ENCODE measurements at regions not wholly inside any gene's neighbourhood (a gene's known extent, or its start where the extent isn't known, plus 50 kb on each side); places are given as distances from the start of the nearest gene placed in this dataset.
"Not testable (repeated sequence)": the region's sequence is repeated elsewhere in the genome, so short reads cannot be mapped to it uniquely, and the experiment has no call there.

DNA sequence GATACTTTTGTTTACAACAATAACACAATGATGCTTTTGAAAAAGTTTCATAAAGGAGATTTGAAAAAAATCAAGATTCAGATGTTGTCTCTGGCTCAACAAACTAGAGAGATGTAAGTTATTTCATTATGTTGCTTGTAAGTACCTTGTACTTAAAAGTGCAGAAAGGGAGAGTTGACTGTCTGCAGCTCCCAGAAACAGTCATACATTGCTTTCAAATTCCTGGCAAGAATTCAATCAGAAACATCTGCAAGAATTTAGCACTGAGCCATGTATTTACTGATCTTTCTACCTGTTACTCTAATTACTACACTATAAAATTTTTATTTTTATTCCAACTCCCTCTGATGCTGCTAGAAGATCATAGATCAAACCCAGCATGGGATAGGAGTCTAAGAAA, 1261.3 kb upstream of the SPRY2 start:
- DNase-seq, result no peak

GRCh38 chr13:81597101-81597500, 1256.2 kb upstream of the SPRY2 start:
- no peak for DNase-seq

DNA sequence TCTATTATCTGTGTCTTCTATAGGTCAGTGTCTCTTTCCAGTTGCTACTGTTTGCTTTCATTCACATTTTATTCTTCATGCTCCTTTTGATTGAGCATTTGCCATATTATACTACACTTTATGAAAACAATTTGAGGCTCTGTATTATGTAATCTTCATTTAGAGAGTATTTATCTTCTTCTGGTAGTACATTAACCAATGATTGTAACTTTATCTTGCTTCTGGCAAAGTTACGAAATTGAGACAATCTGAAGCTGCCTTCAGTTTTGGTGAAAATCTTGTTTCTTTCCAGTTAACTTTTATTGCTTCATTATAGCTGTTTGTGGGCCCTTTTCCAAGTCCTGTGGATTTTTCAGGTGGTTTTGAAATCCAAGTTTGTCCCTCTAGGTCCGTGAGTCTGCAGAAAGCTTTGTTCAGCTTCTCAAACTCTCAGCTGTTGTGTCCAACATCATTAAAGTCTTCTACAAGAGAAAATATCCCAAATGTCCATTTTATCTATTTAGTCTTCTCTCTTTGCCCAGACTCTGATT, 1255.4 kb upstream of the SPRY2 start:
- no peak for DNase-seq

DNA sequence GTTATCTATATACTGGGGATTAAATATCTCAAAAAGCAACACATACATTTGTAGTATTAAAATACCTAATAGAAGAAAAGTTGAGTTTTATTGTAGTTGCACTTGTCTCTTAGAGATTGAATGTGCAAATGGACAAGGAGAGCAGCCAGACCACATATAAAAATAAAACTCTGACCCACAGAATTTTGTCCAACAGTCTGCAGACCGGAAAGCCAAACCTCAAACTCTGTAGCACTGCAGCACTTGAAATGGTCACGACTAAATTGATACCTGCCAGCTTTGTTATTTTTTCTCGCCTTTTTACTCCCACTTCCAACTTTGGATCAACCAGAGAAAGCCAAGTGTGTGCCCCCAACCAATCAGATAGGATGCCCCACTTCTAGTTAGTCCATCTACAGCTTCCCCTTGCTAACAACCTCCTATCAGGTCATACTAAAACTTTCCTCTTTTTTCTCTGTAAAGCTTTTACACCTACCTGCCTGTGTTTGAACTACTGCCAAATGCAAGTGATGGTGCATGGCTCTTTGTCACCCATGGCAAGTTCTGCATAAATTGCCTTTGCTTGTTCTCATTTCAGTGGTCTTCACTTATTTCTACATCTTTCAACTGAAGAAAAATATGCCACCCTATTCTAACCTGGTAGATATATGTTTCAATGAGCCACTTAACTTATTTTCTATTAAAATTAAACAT, 1250.7 kb upstream of the SPRY2 start:
- no peak for DNase-seq

DNA sequence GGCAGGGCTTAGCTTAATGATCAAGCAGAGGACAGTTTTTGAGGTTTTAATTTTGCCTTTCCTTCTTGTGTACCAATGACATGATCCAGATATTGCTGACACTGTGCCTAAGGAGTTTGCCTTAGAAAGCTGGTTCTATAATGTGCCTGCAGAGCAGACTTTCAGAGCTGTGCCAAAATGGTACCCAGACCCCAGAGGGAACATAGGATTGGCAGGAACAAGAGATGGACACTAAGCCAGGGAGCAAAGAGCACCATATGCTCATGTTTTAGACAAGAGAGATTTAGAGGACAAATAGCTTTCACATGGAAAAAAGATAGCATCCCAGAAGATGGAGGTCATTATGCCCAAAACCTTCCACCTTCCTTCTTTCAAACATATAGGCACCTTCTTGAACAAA, 1241.5 kb upstream of the SPRY2 start:
- no peak for DNase-seq

- no peak for DNase-seq
Measured at GRCh38 chr13:81577601-81578195, 1236.8 kb upstream of the SPRY2 start.

DNA sequence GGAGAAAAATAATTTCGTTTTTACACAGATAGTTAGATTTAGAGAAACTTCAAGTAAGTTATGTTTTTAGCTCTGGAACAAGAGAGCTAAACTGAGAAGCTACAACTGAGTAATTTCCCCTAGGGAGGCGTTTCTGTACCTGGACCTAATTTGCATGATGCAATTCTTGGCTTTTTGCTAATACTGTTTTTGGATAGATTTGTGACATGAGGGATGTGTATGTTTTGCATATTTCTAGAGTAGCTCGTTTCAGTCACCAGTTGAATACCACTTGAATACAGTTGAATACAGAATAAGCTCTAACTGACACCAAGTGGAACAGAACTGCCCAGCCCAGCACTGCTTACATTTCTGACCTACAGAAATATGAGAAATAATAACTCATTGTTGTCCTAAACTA, 1227.9 kb upstream of the SPRY2 start:
- no peak for DNase-seq

- no peak for DNase-seq
Measured at GRCh38 chr13:81565849-81566248, 1224.9 kb upstream of the SPRY2 start.

DNA sequence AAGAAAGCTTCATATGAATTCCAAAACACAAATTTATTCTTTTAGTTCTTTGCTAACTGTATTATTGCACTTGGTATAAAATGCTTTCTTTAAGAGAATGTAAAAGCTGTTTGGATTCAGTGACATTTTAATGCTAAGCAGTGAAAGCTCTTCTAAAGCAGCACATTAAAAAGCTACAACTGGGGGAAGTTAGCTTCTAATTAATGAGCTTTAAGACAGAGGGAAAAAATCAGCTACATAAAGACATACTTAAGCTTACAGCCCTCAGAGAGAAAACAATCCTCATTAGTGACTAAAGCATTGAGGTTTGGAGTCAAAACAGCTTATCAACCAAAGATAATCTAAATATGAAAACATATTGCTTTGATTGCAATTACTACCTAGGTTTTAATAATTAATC, 1222.2 kb upstream of the SPRY2 start:
- no peak for DNase-seq

- no peak for DNase-seq
Measured at GRCh38 chr13:81562598-81562997, 1221.7 kb upstream of the SPRY2 start.

DNA sequence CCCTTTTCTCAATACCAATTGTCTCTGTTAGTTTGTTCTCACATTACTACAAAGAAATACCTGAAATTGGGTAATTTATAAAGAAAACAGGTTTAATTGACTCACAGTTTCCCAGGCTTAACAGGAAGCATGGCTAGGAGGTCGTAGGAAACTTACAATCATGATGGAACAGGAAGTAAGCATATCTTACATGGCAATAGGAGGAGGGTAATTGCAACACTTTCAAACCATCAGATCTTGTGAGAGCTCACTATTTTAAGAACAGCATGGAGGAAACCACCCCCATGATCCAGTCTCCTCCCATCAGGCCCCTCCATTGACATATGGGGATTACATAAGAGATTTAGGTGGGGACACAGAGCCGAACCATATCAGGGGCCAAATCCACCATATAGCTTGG, 1210.1 kb upstream of the SPRY2 start:
- no peak for DNase-seq

GRCh38 chr13:81546294-81546693, 1205.4 kb upstream of the SPRY2 start:
- DNase-seq, result not testable (repeated sequence)

GRCh38 chr13:81540777-81541176, 1199.9 kb upstream of the SPRY2 start:
- DNase-seq, result no peak

DNA sequence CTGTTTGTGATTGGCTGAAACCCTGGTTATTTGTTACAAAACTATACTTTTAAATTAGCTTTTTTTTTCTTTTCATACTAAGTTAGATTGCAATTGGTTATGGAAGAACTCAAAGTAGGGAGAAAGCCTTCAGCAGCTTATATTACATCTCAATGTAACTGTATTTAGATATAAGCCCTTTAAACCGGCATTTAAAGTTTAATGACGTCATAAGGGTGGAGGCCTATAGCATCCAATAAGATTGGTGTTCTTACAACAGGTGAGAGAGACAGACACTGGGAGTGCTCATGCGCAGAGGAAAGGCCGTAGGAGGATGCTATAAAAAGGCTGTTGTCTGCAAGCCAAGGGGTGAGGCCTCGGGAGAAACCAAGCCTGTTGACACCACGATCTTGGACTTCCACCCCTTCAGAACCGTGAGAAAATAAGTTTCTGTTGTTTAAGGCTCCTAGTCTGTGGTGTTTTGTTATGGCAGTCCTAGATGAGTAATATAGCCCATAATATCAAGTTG, 1198.8 kb upstream of the SPRY2 start:
- DNase-seq, result no peak

DNA sequence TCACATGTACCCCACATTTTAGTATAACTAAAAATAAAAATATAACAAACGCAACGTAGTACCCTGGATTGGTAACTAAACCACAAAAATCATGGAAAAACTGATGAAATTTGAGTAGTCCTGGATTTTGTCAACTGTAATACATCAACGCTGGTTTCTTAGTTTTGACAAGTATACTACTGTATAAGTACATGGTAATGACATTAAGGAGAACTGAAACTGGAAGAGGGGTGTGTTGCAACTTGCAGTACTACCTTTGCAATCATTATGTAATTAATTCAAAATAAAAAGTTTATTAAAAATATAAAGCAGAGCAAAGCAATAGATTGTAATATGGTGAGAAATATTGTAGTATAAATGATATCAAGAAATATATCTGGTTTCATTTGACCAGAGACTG, 1158.0 kb upstream of the SPRY2 start:
- no peak for DNase-seq

GRCh38 chr13:81493144-81493543, 1152.2 kb upstream of the SPRY2 start:
- no peak for DNase-seq

DNA sequence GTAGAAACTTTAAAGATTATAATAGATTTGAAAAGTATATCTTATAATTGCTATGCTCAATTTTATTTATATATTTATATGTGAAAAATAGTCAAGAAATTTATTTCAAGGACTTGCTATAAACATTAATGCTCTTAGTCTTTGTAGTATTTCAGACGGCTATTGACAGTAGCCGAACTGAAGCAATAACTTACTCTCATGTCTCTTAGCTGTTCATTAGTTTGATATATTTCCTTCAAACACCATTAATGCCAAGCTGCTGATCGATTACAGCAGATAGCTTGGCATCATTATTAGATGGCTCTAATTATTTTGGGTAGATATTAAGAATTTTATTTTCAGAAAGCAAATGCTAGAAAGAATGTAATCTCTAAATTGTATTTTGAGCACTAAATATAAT, 1151.5 kb upstream of the SPRY2 start:
- no peak for DNase-seq

- DNase-seq, result no peak
Measured at GRCh38 chr13:81488021-81488420, 1147.1 kb upstream of the SPRY2 start.

- no peak for DNase-seq
Measured at GRCh38 chr13:81487151-81487550, 1146.2 kb upstream of the SPRY2 start.

DNA sequence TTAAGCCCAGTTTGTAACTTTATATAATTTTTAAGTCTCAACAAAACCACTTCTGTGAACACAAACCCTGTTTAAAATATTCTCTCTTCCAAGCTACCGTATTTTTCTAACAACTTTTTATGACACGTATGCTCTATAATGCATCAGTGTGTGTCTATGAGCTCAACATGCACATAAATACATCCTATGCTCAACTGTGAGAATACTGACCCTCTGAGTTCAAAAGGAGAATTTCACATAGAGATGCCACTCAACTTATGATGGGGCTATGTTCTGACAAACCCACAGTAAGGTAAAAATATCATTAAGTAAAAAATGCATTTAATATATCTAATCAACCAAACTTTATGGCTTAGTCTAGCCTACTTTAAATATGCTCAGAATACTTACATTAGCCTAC, 1139.7 kb upstream of the SPRY2 start:
- no peak for DNase-seq

DNA sequence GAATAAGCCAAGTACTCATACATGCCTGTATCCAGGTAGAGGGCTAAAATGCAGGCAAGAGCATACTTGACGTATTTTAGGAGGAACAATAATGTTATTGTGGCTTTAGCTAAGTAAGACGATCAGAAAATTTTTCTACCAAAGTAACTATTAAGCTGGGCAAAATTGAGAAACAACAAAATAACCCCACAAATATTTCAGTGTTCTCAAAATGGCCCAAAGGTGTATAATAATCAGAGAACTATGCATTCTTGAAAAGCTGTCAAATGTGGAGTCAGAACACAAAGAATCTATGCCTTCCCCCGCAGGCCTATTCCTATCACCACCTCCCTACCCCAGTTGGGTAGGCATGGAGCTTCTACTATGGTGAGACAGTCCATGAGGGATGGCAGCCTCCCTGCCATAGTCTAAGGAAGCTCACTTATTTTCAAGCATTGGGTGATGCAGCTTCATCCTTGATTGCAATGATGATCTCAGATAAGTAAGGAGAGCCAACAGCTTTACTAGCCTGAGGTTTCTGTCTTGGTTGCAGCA, 1132.5 kb upstream of the SPRY2 start:
- DNase-seq, result no peak

DNA sequence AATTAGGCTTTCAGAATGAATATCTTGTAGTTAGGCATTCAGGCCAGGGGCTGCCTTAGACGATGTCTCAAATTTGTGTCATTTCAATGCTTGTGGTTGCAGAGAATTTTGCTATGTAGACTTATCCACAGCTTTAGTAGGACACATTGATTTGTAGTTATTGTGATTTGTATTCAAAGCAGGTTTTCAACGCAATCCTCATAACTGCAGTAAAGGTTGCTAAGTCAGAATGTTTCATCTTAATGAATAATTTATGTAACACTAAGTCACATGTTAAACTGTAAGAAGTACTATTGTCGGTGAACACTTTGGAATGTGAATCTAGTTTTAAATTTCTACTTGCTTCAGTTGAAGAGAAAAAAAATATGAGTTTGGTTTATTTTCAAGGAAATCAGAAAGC, 1117.2 kb upstream of the SPRY2 start:
- DNase-seq, result no peak

GRCh38 chr13:81446441-81446840, 1105.5 kb upstream of the SPRY2 start:
- no peak for DNase-seq

DNA sequence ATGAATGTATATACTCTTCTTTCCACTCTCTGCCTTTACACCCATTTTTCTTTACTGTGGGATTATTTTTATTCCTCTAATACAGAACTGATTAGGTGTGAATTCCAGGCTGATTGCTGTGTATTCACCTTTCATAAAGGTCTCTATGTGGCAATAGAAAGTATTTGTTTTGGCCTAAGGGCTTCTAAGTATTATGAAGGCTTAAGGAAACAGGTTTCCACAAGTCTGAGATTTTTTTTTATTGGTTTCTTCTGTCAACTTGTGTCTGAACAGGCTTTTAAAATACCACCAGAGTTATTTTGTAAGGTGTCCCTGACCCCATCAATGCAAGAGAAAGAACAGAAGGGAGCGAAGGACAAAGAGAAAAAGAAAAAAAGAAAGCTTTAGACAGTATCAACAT, 1102.0 kb upstream of the SPRY2 start:
- no peak for DNase-seq
